Prostate gland (tissue), 2 donors: ENCODE measurements at regions not wholly inside any gene's neighbourhood (a gene's known extent, or its start where the extent isn't known, plus 50 kb on each side); places are given as distances from the start of the nearest gene placed in this dataset.

Experiments used
- DNase-seq: peaks from one replicate; pipeline ENCODE4 v3.0.0-alpha.2; 2019; ENCODE audit warnings: low spot score
- H3K27ac ChIP-seq, 2 donors: fragments of 200-600 bp; sonication (generic); 2 replicates each; pipeline ENCODE4 v1.5.1; 2017 to 2019
- H3K27me3 ChIP-seq: fragments of 200-600 bp; sonication (generic); replicated peaks from 2 replicates; pipeline ENCODE4 v1.5.1; 2019; ENCODE audit not compliant: insufficient read depth
- H3K36me3 ChIP-seq, 2 donors: fragments of 200-600 bp; sonication (generic); 1 replicate in 1 of 2; 2 replicates in 1 of 2; pipeline versions ENCODE4 v1.5.1 to v1.8.1; 2017 to 2019
- H3K4me1 ChIP-seq: fragments of 200-600 bp; sonication (generic); replicated peaks from 2 replicates; pipeline ENCODE4 v1.5.1; 2019
- H3K4me3 ChIP-seq, 2 donors: fragments of 200-600 bp; sonication (generic); 2 replicates each; pipeline ENCODE4 v1.5.1; 2017 to 2019
- H3K9me3 ChIP-seq: fragments of 200-600 bp; sonication (generic); 2 replicates; pipeline ENCODE4 v1.5.1; 2017
- POLR2A ChIP-seq: fragments of 450-650 bp; IDR thresholded peaks from one replicate; pipeline ENCODE4 v1.6.1; 2016; ENCODE audit warnings: antibody characterized with exemption, mild to moderate bottlenecking
- POLR2AphosphoS5 ChIP-seq: sonication (generic); formaldehyde crosslinking; IDR thresholded peaks from one replicate; pipeline ENCODE4 v1.6.1; 2017; ENCODE audit warnings: antibody characterized with exemption
- WGBS: methylation state at CpG from one replicate; pipeline ENCODE4 v1.1.5; 2018; 5-methylcytosine and 5-hydroxymethylcytosine counted together
- intact Hi-C: fragments of 100-400 bp; cut with DNase I; formaldehyde crosslinking; loops from one replicate; pipeline ENCODE4 v1.14.2; 2022
- TF ChIP-seq, protein P1 (sequence below), 4 experiments: fragments of 200-600 bp in 2 of 4; fragments of 450-650 bp in 2 of 4; sonication (generic) in 2 of 4; IDR thresholded peaks; 1 replicate in 3 of 4; 2 replicates in 1 of 4; pipeline ENCODE4 v1.5.1; 2016 to 2019; ENCODE audit warnings: antibody characterized with exemption in 4 of 4, mild to moderate bottlenecking in 2 of 4, moderate library complexity in 2 of 4

DNA sequence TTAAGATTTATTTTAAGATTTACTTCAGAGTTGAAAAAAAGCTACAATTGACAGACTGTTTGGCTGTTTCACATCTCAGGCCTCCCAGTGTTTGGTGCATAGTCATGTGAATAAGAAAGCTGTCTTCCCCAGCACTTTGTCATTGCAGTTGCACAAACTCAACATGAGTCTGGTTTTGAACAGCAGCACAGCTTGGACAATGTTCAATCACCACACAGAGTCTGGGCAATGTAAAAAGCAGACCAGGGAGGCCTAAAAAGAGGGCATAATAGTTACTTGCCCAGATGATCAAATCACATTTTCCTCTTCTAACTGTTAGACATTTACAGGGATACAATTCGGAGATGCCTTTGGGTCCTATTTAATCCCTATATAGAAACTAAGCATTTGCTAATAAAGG lies 1055.0 kb downstream of the RPA4 start:
- no peaks in the 10 kb centered on the region for H3K4me1 ChIP-seq
- no peak for DNase-seq
- TF ChIP-seq POLR2AphosphoS5 (no peak), POLR2A (no peak)
- TF ChIP-seq, protein P1, sequence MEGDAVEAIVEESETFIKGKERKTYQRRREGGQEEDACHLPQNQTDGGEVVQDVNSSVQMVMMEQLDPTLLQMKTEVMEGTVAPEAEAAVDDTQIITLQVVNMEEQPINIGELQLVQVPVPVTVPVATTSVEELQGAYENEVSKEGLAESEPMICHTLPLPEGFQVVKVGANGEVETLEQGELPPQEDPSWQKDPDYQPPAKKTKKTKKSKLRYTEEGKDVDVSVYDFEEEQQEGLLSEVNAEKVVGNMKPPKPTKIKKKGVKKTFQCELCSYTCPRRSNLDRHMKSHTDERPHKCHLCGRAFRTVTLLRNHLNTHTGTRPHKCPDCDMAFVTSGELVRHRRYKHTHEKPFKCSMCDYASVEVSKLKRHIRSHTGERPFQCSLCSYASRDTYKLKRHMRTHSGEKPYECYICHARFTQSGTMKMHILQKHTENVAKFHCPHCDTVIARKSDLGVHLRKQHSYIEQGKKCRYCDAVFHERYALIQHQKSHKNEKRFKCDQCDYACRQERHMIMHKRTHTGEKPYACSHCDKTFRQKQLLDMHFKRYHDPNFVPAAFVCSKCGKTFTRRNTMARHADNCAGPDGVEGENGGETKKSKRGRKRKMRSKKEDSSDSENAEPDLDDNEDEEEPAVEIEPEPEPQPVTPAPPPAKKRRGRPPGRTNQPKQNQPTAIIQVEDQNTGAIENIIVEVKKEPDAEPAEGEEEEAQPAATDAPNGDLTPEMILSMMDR (IDR thresholded peaks at IDR 0.05), result no peak
- no peak overlapping the region for H3K4me3 ChIP-seq
- intact Hi-C loops, result no loop called here
- H3K36me3 ChIP-seq, result no peaks in the 10 kb centered on the region
- H3K27ac ChIP-seq, result no peak overlapping the region
- H3K27me3 ChIP-seq, result no peaks in the 10 kb centered on the region
- no peaks in the 10 kb centered on the region for H3K9me3 ChIP-seq
- 84% methylated on average over 1 of the region's 1 CpG for WGBS

DNA sequence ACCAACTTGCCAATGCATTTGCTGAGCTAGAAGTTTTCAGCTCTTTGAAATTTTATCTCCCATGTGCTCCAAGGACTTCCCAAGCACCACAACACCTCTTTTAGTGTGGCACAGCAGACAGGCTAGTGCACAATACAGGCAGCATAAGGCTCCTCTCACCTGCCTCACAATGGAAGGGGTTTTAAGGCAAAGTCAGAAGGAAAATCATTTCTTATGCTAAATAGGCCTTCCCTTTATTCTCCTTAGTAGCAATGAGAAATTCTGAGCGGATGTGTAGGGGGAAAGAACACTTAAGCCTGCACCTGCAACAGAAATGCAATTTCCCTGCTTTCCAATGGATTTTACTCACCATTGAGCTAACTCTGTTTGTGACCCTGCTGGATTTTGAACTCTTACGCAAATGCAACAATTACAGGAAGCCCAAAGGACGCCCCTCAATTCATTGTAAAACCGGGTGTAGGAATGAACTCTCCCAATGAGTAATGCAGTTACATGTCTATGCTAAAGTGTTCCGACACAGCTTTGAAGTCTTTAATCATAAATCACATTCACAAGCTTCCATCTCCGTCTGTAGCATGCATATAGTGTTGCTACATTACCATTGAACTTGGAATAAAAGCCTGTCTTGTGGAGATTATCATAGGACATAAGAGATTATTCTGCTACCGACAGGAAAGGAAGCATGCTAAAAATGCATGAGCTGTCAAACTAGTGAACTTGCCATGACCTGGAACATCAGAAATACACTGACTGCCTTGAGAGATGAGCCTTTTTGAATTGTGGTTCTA lies 1084.9 kb downstream of the RPA4 start:
- no peaks in the 10 kb centered on the region for H3K27me3 ChIP-seq

DNA sequence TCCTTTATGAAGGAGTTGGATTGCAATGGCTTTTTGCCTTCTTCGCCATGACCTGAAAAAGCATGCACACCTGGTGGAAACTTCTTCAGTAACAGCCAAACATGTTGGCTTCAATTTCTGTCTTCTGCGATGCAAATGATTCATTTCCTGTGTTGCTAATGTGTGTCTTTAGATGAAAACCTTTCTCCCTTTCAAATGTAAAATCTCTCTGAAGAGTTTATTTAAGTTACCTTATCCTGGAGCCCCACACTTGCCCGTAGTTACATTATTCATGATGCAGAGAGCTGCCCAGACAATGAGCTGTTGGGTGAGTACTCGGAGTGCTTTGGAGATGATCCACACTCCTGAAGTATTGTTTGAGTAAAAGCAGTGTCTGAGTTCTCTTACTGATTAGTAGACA lies 1100.9 kb downstream of the RPA4 start:
- H3K27ac ChIP-seq, result no peak overlapping the region
- no peaks in the 10 kb centered on the region for H3K27me3 ChIP-seq
- no peaks in the 10 kb centered on the region for H3K36me3 ChIP-seq
- no peaks in the 10 kb centered on the region for H3K9me3 ChIP-seq
- intact Hi-C loops, result no loop called here
- no peak for DNase-seq
- H3K4me1 ChIP-seq, result no peaks in the 10 kb centered on the region
- WGBS, result 41% methylated on average over 4 of the region's 4 CpGs
- TF ChIP-seq POLR2AphosphoS5 (no peak), POLR2A (no peak)
- TF ChIP-seq, protein P1 (IDR thresholded peaks at IDR 0.05), result no peak
- H3K4me3 ChIP-seq, result no peak overlapping the region

More for the DNA sequence above, 1084.9 kb downstream of the RPA4 start:
- no peak for DNase-seq
- H3K4me3 ChIP-seq, result no peak overlapping the region
- H3K9me3 ChIP-seq, result no peaks in the 10 kb centered on the region
- TF ChIP-seq POLR2AphosphoS5 (no peak), POLR2A (no peak)
- TF ChIP-seq, protein P1 (IDR thresholded peaks at IDR 0.05), result no peak
- 53% methylated on average over 7 of the region's 7 CpGs for WGBS
- H3K36me3 ChIP-seq, result no peaks in the 10 kb centered on the region
- H3K27ac ChIP-seq, result no peak overlapping the region
- intact Hi-C loops, result no loop called here
- no peaks in the 10 kb centered on the region for H3K4me1 ChIP-seq

DNA sequence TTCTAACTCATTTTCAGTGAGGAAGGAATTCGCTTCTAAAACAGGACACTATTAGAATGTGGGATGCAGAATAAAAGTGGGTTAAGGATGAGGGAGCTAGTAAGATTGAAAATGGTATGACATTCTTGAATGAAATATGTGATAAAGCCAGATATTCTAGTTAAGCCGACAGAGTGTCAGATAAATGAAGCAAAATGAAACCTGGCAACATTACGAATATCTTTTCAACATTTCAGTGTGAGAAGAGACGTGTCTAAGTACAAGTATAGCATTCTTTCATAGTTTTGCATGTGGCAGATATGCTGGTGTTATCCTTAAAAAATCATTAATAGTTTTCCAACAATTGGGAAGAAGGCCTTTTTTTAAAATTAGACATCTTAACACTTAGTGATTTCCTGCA lies 1101.4 kb downstream of the RPA4 start:
- 59% methylated on average over 4 of the region's 4 CpGs for WGBS

More for the DNA sequence above, 1101.4 kb downstream of the RPA4 start:
- no peaks in the 10 kb centered on the region for H3K27me3 ChIP-seq
- DNase-seq, result no peak
- TF ChIP-seq, protein P1 (IDR thresholded peaks at IDR 0.05), result no peak
- no peak for TF ChIP-seq POLR2A
- no peaks in the 10 kb centered on the region for H3K4me1 ChIP-seq
- intact Hi-C loops, result no loop called here
- H3K9me3 ChIP-seq, result no peaks in the 10 kb centered on the region
- no peaks in the 10 kb centered on the region for H3K36me3 ChIP-seq
- H3K27ac ChIP-seq, result no peak overlapping the region
- H3K4me3 ChIP-seq, result no peak overlapping the region
